GM12878 (cell line): ENCODE measurements at regions not wholly inside any gene's neighbourhood (a gene's known extent, or its start where the extent isn't known, plus 50 kb on each side); places are given as distances from the start of the nearest gene placed in this dataset.

Experiments used
- ATAC-seq: fragments of 200-7000 bp; cut with Tn5 transposase; 3 replicates; pipeline ENCODE4 v1.9.1; 2020; ENCODE audit warnings: mild to moderate bottlenecking, moderate library complexity
- BruUV-seq: library from RNA; stranded (reverse); fragments of 400-500 nt; replicated peaks from 2 replicates; lab custom pipeline; 2021; lab: Mats Ljungman, UMichigan
- CTCF ChIA-PET: fragments of 300-600 bp; sonication (Branson Sonifier 250); formaldehyde crosslinking; extraction: SDS; loops from one replicate; lab custom pipeline; 2021; ENCODE audit warnings: inconsistent platforms; lab: Yijun Ruan, JAX
- POLR2A ChIA-PET: fragments of 350-600 bp; formaldehyde crosslinking; extraction: SDS; loops from one replicate; lab custom pipeline; 2021; ENCODE audit warnings: inconsistent platforms; lab: Charles Lee
- RAD21 ChIA-PET: fragments of 300-600 bp; sonication (Branson Sonifier 250); formaldehyde crosslinking; loops from one replicate; lab custom pipeline; 2023; ENCODE audit warnings: antibody characterized with exemption; ENCODE audit not compliant: unreplicated experiment; lab: Charles Lee
- SMC1A ChIA-PET: fragments of 300-600 bp; sonication (Branson Sonifier 250); formaldehyde crosslinking; loops from one replicate; lab custom pipeline; 2023; ENCODE audit not compliant: unreplicated experiment, uncharacterized antibody; lab: Charles Lee
- DNase-seq: peaks from one replicate; pipeline ENCODE4 v3.0.0-alpha.2; 2011; ENCODE audit warnings: low read depth, low spot score
- FAIRE-seq: peaks from 3 replicates; lab custom pipeline; 2011; peaks lifted over from hg19 to GRCh38; lab: Jason Lieb, UNC
- H2AFZ ChIP-seq: 2 replicates; pipeline ENCODE4 v1.6.0; 2011; ENCODE audit warnings: low read depth, low read length, control low read depth; ENCODE audit not compliant: control insufficient read depth
- H3K27ac ChIP-seq: 2 replicates; pipeline ENCODE4 v1.5.1; 2011; ENCODE audit warnings: control low read depth; ENCODE audit not compliant: control insufficient read depth, insufficient read depth
- H3K27me3 ChIP-seq, 2 experiments: replicated peaks in 1 of 2; 2 replicates each; pipeline versions ENCODE4 v1.6.0 to v1.6.1; 2011; ENCODE audit warnings: low read length in 1 of 2; ENCODE audit not compliant: control insufficient read depth in 2 of 2, insufficient read depth in 2 of 2
- H3K36me3 ChIP-seq, 2 experiments: 2 replicates each; pipeline ENCODE4 v1.5.1; 2011; ENCODE audit warnings: low read length in 1 of 2; ENCODE audit not compliant: control insufficient read depth in 2 of 2, insufficient read depth in 2 of 2
- H3K4me1 ChIP-seq: 2 replicates; pipeline ENCODE4 v1.6.1; 2011; ENCODE audit warnings: mild to moderate bottlenecking, low read length, moderate library complexity, mixed read lengths; ENCODE audit not compliant: control insufficient read depth, insufficient read depth
- H3K4me2 ChIP-seq: 2 replicates; pipeline ENCODE4 v1.6.0; 2011; ENCODE audit warnings: control low read depth; ENCODE audit not compliant: control insufficient read depth, insufficient read depth
- H3K4me3 ChIP-seq: fragments of 200-600 bp; sonication (generic); 2 replicates; pipeline ENCODE4 v1.5.1; 2016
- H3K79me2 ChIP-seq: 2 replicates; pipeline ENCODE4 v1.6.0; 2011; ENCODE audit warnings: low read length; ENCODE audit not compliant: control insufficient read depth, insufficient read depth
- H3K9ac ChIP-seq: 2 replicates; pipeline ENCODE4 v1.8.0; 2011; ENCODE audit warnings: low read length, control low read depth, mixed read lengths; ENCODE audit not compliant: control insufficient read depth, insufficient read depth
- H3K9me3 ChIP-seq: replicated peaks from 3 replicates; pipeline ENCODE4 v1.5.1; 2011; ENCODE audit warnings: mild to moderate bottlenecking, low read length; ENCODE audit not compliant: control insufficient read depth, insufficient read depth
- H4K20me1 ChIP-seq: 2 replicates; pipeline ENCODE4 v1.6.0; 2011; ENCODE audit not compliant: control insufficient read depth, insufficient read depth
- FOXK2 ChIP-seq: fragments of 450-650 bp; IDR thresholded peaks from 2 replicates; pipeline ENCODE4 v1.6.1; 2017; ENCODE audit warnings: mild to moderate bottlenecking, moderate library complexity
- MAX ChIP-seq: IDR thresholded peaks from 2 replicates; pipeline ENCODE4 v1.6.1; 2012; ENCODE audit warnings: low read depth, low read length, improper control_type of control experiment
- MTA3 ChIP-seq: IDR thresholded peaks from 2 replicates; pipeline ENCODE4 v1.6.1; 2012; ENCODE audit warnings: low read length, inconsistent platforms, borderline replicate concordance
- PKNOX1 ChIP-seq: fragments of 450-650 bp; IDR thresholded peaks from 2 replicates; pipeline ENCODE4 v1.6.1; 2016; ENCODE audit warnings: mild to moderate bottlenecking
- SIN3A ChIP-seq: IDR thresholded peaks from 2 replicates; pipeline ENCODE4 v1.6.1; 2012; ENCODE audit warnings: low read depth, low read length, improper control_type of control experiment
- YY1 ChIP-seq: IDR thresholded peaks from 2 replicates; pipeline ENCODE4 v1.6.1; 2011; ENCODE audit warnings: low read depth, mild to moderate bottlenecking, low read length
- ZNF217 ChIP-seq: fragments of 450-650 bp; IDR thresholded peaks from 2 replicates; pipeline ENCODE4 v1.6.1; 2017; ENCODE audit warnings: antibody characterized with exemption, mild to moderate bottlenecking
- WGBS: methylation state at CpG from one replicate; pipeline ENCODE4 v1.1.6; 2016; ENCODE audit warnings: low lambda C conversion rate; ENCODE audit not compliant: insufficient replicate concordance, insufficient coverage; ENCODE audit errors: missing lambda C conversion rate; 5-methylcytosine and 5-hydroxymethylcytosine counted together
- in situ Hi-C: fragments of 300-500 bp; cut with MboI; formaldehyde crosslinking; loops from 9 replicates; pipeline ENCODE4 v1.14.3; 2018; ENCODE audit warnings: mixed read lengths
- intact Hi-C: fragments of 100-400 bp; cut with micrococcal nuclease; formaldehyde crosslinking; loops from one replicate; pipeline ENCODE4 v1.14.2; 2022; ENCODE audit not compliant: unreplicated experiment
- TF ChIP-seq, protein P1 (sequence below): IDR thresholded peaks from 2 replicates; pipeline ENCODE4 v1.6.1; 2012; ENCODE audit warnings: mild to moderate bottlenecking, low read depth, low read length

DNA sequence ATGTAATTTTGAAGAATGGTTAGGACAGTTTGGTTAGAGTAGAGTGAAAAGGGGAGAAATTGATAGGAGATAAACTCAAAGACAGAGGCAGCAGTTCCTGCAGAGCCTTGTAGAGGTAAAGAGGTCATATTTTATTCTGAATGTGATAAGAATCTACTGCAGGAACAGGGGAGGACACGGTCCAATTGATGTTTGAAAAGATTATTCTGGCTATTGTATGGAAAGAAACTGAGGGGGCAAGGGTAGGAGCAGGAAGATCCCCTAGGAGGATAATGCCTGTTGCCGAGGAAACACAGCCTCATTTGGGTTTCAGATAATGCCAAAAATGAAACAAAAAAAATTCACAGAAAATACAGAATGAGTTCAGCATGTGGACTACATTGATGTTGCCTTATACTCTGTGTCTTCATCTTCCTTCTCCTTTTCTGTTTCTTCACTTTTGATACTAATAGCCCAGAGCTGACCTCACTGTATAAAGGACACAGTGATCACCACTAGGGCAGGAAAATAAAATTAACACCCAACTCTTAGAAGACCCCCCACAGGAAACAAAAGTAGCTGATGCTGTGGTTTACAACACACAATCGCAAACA, 454.6 kb upstream of the UBE2E2 start:
- Histone ChIP-seq H3K9me3 (no peaks in the 10 kb centered on the region), H3K27me3 (no peaks in the 10 kb centered on the region), H4K20me1 (no peaks in the 10 kb centered on the region), H3K9ac (no peak overlapping the region), H3K4me2 (no peak overlapping the region), H2AFZ (no peak overlapping the region), H3K4me1 (no peaks in the 10 kb centered on the region), H3K27ac (no peak overlapping the region), H3K36me3 (no peaks in the 10 kb centered on the region), H3K4me3 (no peak overlapping the region), H3K79me2 (no peaks in the 10 kb centered on the region)
- in situ Hi-C loops (no loop called here), intact Hi-C loops (no loop called here)
- TF ChIP-seq MAX, result no peak
- no peak for TF ChIP-seq ZNF217
- TF ChIP-seq, protein P1, sequence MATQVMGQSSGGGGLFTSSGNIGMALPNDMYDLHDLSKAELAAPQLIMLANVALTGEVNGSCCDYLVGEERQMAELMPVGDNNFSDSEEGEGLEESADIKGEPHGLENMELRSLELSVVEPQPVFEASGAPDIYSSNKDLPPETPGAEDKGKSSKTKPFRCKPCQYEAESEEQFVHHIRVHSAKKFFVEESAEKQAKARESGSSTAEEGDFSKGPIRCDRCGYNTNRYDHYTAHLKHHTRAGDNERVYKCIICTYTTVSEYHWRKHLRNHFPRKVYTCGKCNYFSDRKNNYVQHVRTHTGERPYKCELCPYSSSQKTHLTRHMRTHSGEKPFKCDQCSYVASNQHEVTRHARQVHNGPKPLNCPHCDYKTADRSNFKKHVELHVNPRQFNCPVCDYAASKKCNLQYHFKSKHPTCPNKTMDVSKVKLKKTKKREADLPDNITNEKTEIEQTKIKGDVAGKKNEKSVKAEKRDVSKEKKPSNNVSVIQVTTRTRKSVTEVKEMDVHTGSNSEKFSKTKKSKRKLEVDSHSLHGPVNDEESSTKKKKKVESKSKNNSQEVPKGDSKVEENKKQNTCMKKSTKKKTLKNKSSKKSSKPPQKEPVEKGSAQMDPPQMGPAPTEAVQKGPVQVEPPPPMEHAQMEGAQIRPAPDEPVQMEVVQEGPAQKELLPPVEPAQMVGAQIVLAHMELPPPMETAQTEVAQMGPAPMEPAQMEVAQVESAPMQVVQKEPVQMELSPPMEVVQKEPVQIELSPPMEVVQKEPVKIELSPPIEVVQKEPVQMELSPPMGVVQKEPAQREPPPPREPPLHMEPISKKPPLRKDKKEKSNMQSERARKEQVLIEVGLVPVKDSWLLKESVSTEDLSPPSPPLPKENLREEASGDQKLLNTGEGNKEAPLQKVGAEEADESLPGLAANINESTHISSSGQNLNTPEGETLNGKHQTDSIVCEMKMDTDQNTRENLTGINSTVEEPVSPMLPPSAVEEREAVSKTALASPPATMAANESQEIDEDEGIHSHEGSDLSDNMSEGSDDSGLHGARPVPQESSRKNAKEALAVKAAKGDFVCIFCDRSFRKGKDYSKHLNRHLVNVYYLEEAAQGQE, result no peak
- no peak for TF ChIP-seq MTA3
- TF ChIP-seq FOXK2, result no peak
- no peak for TF ChIP-seq SIN3A
- no peak for TF ChIP-seq YY1
- no peak for TF ChIP-seq PKNOX1
- ChIA-PET POLR2A (no interaction called here), SMC1A (no interaction called here), RAD21 (no interaction called here), CTCF (no interaction called here)
- no TSS peak for BruUV-seq
- WGBS, result 25% methylated on average over 3 of the region's 3 CpGs
- ATAC-seq (no peak), DNase-seq (no peak), FAIRE-seq (no peak)
